ENCODE measurements at regions not wholly inside any gene's neighbourhood (a gene's known extent, or its start where the extent isn't known, plus 50 kb on each side); places are given as distances from the start of the nearest gene placed in this dataset.

DNA sequence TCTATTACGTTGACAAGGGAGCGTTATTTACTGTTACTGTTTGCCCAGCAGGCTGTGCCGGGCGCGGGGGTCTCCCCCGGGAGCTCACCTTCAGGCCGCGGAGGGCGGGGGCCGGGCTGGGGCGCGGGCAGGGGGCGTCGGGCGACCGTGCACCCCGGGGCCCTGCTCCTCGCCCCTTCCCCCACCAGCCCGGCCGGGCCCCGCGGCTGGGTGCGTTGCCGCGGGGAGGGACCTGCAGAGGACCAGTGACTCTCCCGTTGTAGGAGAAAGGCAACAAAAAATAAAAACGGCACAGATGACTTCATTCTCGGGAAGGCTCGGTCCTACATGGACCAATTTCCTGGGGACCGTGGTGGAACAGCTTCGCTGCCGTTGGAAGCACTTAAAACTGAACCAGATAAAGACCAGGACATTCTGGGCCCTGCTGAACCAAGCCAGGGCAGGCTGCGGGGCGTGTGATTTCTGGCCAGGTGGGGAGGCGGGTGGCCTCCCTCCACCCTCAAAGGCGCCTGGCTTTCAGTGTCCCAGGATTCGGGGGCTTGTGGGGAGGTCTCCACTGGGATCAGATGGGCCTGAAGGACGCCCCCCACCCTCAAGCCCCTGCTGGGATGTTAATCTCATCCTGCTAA lies 57.4 kb downstream of the IGLL1 start:
- peaks cover 29% of the 10 kb centered on the region for H3K4me1 Mint-ChIP-seq (ENCODE audit: low read depth, unreplicated experiment)
- H3K4me3 Mint-ChIP-seq (ENCODE audit: unreplicated experiment): peak overlapping the region; percentile 61
- DNase-seq: no peak
- H3K27me3 Mint-ChIP-seq (ENCODE audit: unreplicated experiment): peaks cover 8% of the 10 kb centered on the region
- no peaks in the 10 kb centered on the region for H3K36me3 Mint-ChIP-seq (ENCODE audit: unreplicated experiment)
- TF ChIP-seq, protein P1, sequence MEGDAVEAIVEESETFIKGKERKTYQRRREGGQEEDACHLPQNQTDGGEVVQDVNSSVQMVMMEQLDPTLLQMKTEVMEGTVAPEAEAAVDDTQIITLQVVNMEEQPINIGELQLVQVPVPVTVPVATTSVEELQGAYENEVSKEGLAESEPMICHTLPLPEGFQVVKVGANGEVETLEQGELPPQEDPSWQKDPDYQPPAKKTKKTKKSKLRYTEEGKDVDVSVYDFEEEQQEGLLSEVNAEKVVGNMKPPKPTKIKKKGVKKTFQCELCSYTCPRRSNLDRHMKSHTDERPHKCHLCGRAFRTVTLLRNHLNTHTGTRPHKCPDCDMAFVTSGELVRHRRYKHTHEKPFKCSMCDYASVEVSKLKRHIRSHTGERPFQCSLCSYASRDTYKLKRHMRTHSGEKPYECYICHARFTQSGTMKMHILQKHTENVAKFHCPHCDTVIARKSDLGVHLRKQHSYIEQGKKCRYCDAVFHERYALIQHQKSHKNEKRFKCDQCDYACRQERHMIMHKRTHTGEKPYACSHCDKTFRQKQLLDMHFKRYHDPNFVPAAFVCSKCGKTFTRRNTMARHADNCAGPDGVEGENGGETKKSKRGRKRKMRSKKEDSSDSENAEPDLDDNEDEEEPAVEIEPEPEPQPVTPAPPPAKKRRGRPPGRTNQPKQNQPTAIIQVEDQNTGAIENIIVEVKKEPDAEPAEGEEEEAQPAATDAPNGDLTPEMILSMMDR (IDR thresholded peaks at IDR 0.05; ENCODE audit: partially characterized antibody, unreplicated experiment): no peak
- peak overlapping the region; percentile 93 for H3K27ac Mint-ChIP-seq (ENCODE audit: unreplicated experiment)
- peaks cover 14% of the 10 kb centered on the region for H3K9me3 Mint-ChIP-seq (ENCODE audit: unreplicated experiment)

DNA sequence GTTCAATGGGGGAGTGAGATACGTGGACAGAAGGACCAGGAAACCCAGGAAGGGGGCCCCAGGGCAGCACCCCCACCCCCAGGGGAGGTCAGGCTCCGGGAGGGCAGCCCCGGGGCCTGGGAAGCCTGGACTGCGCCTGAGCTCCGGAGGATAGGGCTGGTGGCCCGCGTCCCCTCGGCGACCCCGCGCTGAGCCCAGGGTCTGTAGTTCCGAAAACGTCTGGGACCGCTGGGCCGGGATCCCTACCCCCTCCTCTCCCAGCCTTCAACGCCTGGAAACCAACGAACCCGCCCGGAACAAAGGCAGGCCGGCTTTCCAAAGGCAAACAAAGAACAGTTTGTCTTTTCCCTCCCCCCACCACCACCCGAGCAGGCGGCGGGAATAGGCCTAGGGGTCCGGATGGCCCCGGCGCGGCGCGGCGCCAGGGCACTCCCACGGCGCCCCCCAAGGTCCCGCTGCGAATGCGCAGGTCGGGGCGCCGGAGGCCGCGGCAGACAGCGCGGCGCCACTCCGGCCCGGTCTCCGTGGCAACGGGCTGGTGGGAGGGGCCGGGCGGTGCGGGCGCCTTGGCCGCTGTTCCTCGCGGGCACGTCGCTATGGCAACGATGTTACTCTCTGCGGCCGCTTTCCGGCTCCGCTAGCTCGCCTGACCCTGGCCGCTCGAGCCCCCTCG lies 58.5 kb downstream of the IGLL1 start:
- H3K27ac Mint-ChIP-seq (ENCODE audit: unreplicated experiment): peak overlapping the region; percentile 100

DNA sequence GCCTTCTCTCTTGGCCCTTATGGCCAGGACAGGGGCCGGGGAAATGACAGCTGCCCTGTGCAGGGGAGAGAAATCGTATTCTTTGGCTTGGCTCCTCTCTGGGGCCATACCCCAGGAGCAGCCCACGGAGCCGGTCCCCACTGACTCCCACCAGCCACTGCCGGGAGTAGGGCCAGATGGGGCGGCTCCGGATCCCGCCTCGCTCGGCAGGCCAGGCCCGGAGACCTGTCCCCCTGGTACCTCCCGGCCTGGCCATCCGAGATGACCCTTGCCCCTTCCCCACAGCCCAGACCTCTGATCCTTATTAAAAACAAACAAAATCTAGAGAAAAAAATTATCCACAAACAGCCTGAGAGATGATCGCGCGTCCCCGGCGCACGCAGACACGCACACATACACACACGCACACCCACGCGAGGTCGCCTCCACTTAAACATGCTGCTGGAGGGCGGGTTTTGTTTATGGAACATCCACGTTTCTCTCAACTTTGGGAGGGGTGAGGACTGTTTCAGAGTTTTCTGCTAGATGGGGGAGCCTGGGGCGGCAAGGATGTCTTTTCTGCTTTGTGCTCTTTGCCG lies 59.1 kb downstream of the IGLL1 start:
- H3K4me3 Mint-ChIP-seq (ENCODE audit: unreplicated experiment): peak overlapping the region; percentile 87
- peak; percentile 74 for DNase-seq
- peaks cover 8% of the 10 kb centered on the region for H3K27me3 Mint-ChIP-seq (ENCODE audit: unreplicated experiment)
- peaks cover 31% of the 10 kb centered on the region for H3K4me1 Mint-ChIP-seq (ENCODE audit: low read depth, unreplicated experiment)
- peak overlapping the region; percentile 100 for H3K27ac Mint-ChIP-seq (ENCODE audit: unreplicated experiment)
- TF ChIP-seq, protein P1 (IDR thresholded peaks at IDR 0.05; ENCODE audit: partially characterized antibody, unreplicated experiment): no peak
- no peaks in the 10 kb centered on the region for H3K36me3 Mint-ChIP-seq (ENCODE audit: unreplicated experiment)
- H3K9me3 Mint-ChIP-seq (ENCODE audit: unreplicated experiment): peaks cover 15% of the 10 kb centered on the region

More for the DNA sequence above, 58.5 kb downstream of the IGLL1 start:
- TF ChIP-seq, protein P1 (IDR thresholded peaks at IDR 0.05; ENCODE audit: partially characterized antibody, unreplicated experiment): peak; percentile 15
- peaks cover 15% of the 10 kb centered on the region for H3K9me3 Mint-ChIP-seq (ENCODE audit: unreplicated experiment)
- H3K4me1 Mint-ChIP-seq (ENCODE audit: low read depth, unreplicated experiment): peaks cover 31% of the 10 kb centered on the region
- peaks cover 8% of the 10 kb centered on the region for H3K27me3 Mint-ChIP-seq (ENCODE audit: unreplicated experiment)
- H3K36me3 Mint-ChIP-seq (ENCODE audit: unreplicated experiment): no peaks in the 10 kb centered on the region
- peak overlapping the region; percentile 87 for H3K4me3 Mint-ChIP-seq (ENCODE audit: unreplicated experiment)
- DNase-seq: peak; percentile 98

DNA sequence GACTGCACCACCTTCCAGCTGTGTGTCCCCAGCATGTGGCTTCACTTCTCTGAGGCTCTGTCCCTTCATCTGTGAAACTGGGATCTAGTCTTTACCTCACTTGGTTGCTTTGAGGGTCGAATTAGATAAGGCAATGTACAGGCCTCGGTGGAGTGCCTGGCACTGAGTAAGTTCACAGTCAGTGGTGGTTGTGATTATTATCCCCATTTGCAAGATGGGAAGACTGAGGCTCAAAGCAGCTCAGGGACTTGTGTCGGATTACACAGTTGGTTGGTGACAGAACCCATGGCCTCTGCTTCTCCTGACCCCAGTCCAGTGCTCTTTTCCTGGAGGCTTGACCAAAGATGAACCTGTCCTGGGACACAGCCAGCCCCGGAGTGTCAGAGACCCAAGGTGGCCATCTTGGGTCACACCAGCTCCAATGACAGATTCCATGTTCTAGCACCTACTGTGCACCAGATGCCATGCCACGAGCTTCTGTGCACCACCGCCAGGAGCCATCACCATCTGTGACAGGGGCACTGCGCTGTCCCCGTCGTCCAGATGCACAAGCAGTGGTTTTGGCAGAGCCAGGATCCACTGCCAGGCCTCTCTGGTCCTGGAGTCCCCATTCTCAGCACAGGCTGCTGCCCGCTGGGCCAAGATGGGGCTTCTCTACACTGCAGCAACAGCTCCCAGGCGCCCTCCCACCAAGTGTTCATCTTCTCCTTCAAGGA lies 60.5 kb downstream of the IGLL1 start:
- H3K27ac Mint-ChIP-seq (ENCODE audit: unreplicated experiment): peak overlapping the region; percentile 100
- no peaks in the 10 kb centered on the region for H3K36me3 Mint-ChIP-seq (ENCODE audit: unreplicated experiment)
- peaks cover 13% of the 10 kb centered on the region for H3K9me3 Mint-ChIP-seq (ENCODE audit: unreplicated experiment)
- DNase-seq: no peak
- H3K27me3 Mint-ChIP-seq (ENCODE audit: unreplicated experiment): peaks cover 10% of the 10 kb centered on the region
- H3K4me1 Mint-ChIP-seq (ENCODE audit: low read depth, unreplicated experiment): peaks cover 31% of the 10 kb centered on the region
- H3K4me3 Mint-ChIP-seq (ENCODE audit: unreplicated experiment): peak overlapping the region; percentile 42
- TF ChIP-seq, protein P1 (IDR thresholded peaks at IDR 0.05; ENCODE audit: partially characterized antibody, unreplicated experiment): no peak

Data from glutamatergic neuron (in vitro differentiated cells).